K562 (cell line): ENCODE measurements at regions not wholly inside any gene's neighbourhood (a gene's known extent, or its start where the extent isn't known, plus 50 kb on each side); places are given as distances from the start of the nearest gene placed in this dataset.

Experiments
- CTCF ChIP-seq, 3 experiments: IDR thresholded peaks in 2 of 3; conservative IDR thresholded peaks in 1 of 3; 2 replicates each; pipeline ENCODE4 v1.5.1; 2011 to 2012; ENCODE audit warnings: low read length in 3 of 3, mild to moderate bottlenecking in 3 of 3, control low read depth in 2 of 3, improper control_type of control experiment in 1 of 3, inconsistent platforms in 1 of 3, low read depth in 1 of 3, mixed read lengths in 1 of 3, moderate library complexity in 1 of 3; ENCODE audit not compliant: insufficient read depth in 2 of 3
- FOXJ3 ChIP-seq: sonication (generic); formaldehyde crosslinking; IDR thresholded peaks from 2 replicates; pipeline ENCODE4 v1.4.0; 2020; ENCODE audit warnings: mild to moderate bottlenecking, missing genetic modification reagents
- FOXO4 ChIP-seq: fragments of 450-650 bp; formaldehyde crosslinking; IDR thresholded peaks from 2 replicates; pipeline ENCODE4 v1.4.0; 2020; ENCODE audit warnings: mild to moderate bottlenecking, moderate library complexity
- GTF2B ChIP-seq: IDR thresholded peaks from 2 replicates; pipeline ENCODE4 v1.6.1; 2011; ENCODE audit not compliant: insufficient read length; ENCODE audit errors: extremely low read depth
- MED1 ChIP-seq: sonication (generic); formaldehyde crosslinking; IDR thresholded peaks from 2 replicates; pipeline ENCODE4 v1.8.1; 2023; ENCODE audit warnings: missing genetic modification reagents, borderline replicate concordance
- POLR2A ChIP-seq: fragments of 450-650 bp; conservative IDR thresholded peaks from 2 replicates; pipeline ENCODE4 v1.6.1; 2016
- REST ChIP-seq, 2 experiments: fragments of 450-650 bp; formaldehyde crosslinking in 1 of 2; IDR thresholded peaks; 2 replicates each; pipeline versions ENCODE4 v1.4.0 to v1.6.1; 2014 to 2020; ENCODE audit warnings: mild to moderate bottlenecking in 2 of 2, borderline replicate concordance in 1 of 2, low read depth in 1 of 2
- RFX1 ChIP-seq: fragments of 450-650 bp; IDR thresholded peaks from 2 replicates; pipeline ENCODE4 v1.6.1; 2016; ENCODE audit warnings: mild to moderate bottlenecking, moderate library complexity
- SRSF1 ChIP-seq: fragments of 200-400 bp; formaldehyde crosslinking; IDR thresholded peaks from 2 replicates; pipeline ENCODE4 v1.6.1; 2017; ENCODE audit warnings: mild to moderate bottlenecking, low read depth, low read length, moderate library complexity
- TFAP4 ChIP-seq: sonication (generic); formaldehyde crosslinking; IDR thresholded peaks from 2 replicates; pipeline ENCODE4 v1.8.0; 2022; ENCODE audit warnings: missing genetic modification reagents, mild to moderate bottlenecking, moderate library complexity, borderline replicate concordance
- ZBTB1 ChIP-seq: sonication (generic); formaldehyde crosslinking; IDR thresholded peaks from 2 replicates; pipeline ENCODE4 v1.8.1; 2023; ENCODE audit warnings: missing genetic modification reagents, low read depth, mild to moderate bottlenecking, borderline replicate concordance
- ZBTB34 ChIP-seq: fragments of 250-450 bp; sonication (Bioruptor Pico); IDR thresholded peaks from 2 replicates; pipeline ENCODE4 v1.8.0; 2021; ENCODE audit warnings: mild to moderate bottlenecking, moderate library complexity
- ZNF274 ChIP-seq: IDR thresholded peaks from 2 replicates; pipeline ENCODE4 v1.6.1; 2011; ENCODE audit warnings: low read depth, mild to moderate bottlenecking, low read length, moderate library complexity, borderline replicate concordance
- TF ChIP-seq, protein P1 (sequence below): sonication (generic); formaldehyde crosslinking; IDR thresholded peaks from 2 replicates; pipeline ENCODE4 v1.5.0; 2020; ENCODE audit warnings: missing genetic modification reagents

DNA sequence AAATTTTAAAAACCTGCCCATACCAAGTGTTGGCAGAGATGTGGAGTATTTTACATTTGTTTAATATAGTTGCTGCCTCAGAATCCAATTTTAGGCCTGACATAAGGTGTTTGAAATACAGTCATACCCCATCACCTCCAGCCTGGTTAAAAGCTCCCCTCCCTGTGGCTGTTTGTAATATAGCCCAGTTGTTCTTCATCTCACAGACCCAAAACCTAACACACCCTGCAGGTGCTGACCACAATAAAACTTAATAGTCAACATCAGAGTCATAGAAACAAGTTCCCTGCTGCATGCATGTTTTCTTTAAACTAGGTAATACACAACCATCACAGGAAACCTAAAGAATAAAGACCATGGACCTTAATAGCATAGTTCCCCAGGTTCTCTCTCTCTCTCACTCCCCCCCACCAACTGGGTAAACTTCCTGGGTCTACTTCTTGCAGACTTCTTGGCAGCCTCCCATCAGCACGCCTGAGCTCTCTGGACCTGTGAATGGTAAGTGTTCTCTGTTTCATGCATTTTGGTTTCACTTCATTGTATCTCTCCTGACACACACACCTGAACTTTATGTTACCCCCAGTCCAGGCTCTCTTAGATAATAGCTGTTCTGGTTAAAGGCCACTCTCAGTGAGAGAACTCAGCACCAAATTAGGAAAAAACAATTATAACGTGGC lies 1369.9 kb downstream of the EFNB2 start:
- no peak for TF ChIP-seq FOXO4
- no peak for TF ChIP-seq TFAP4
- no peak for TF ChIP-seq SRSF1
- TF ChIP-seq GTF2B: no peak
- no peak for TF ChIP-seq POLR2A
- no peak for TF ChIP-seq ZNF274
- TF ChIP-seq RFX1: no peak
- TF ChIP-seq REST (IDR thresholded peaks at IDR 0.05; ENCODE audit: borderline replicate concordance): no peak
- TF ChIP-seq REST (CRISPR knock-in tag; IDR thresholded peaks at IDR 0.05; ENCODE audit: low read depth): no peak
- TF ChIP-seq ZBTB1 (CRISPR knock-in tag): no peak
- TF ChIP-seq CTCF (IDR thresholded peaks at IDR 0.05 in 2 of 3, conservative IDR thresholded peaks at IDR 0.05 in 1 of 3; ENCODE audit: insufficient read depth in 2 of 3, low read depth in 1 of 3, low read length in 3 of 3): no peak
- no peak for TF ChIP-seq ZBTB34 (CRISPR knock-in tag)
- TF ChIP-seq FOXJ3: no peak
- TF ChIP-seq, protein P1, sequence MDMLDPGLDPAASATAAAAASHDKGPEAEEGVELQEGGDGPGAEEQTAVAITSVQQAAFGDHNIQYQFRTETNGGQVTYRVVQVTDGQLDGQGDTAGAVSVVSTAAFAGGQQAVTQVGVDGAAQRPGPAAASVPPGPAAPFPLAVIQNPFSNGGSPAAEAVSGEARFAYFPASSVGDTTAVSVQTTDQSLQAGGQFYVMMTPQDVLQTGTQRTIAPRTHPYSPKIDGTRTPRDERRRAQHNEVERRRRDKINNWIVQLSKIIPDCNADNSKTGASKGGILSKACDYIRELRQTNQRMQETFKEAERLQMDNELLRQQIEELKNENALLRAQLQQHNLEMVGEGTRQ: no peak
- TF ChIP-seq MED1 (CRISPR knock-in tag): no peak
